Kidney (tissue), 13 donors: ENCODE measurements at regions not wholly inside any gene's neighbourhood (a gene's known extent, or its start where the extent isn't known, plus 50 kb on each side); places are given as distances from the start of the nearest gene placed in this dataset.

ENCODE experiments used
- DNase-seq, 5 donors: peaks; one replicate each; pipeline ENCODE4 v3.0.0-alpha.2; 2013 to 2020
- FAIRE-seq: peaks from 2 replicates; lab custom pipeline; 2012; peaks lifted over from hg19 to GRCh38; lab: Jason Lieb, UNC
- H3K27ac ChIP-seq, 2 donors: one replicate each; pipeline ENCODE4 v1.7.0; 2013; ENCODE audit warnings: low read depth in 2 of 2, low read length in 2 of 2, inconsistent platforms in 1 of 2
- H3K27me3 ChIP-seq: one replicate; pipeline ENCODE4 v1.7.1; 2013; ENCODE audit warnings: low read length, inconsistent platforms; ENCODE audit not compliant: control insufficient read depth, insufficient read depth
- H3K36me3 ChIP-seq, 3 donors: one replicate each; pipeline versions ENCODE4 v1.7.0 to v1.7.1; 2013; ENCODE audit warnings: low read length in 3 of 3, control low read depth in 1 of 3, inconsistent platforms in 1 of 3; ENCODE audit not compliant: insufficient read depth in 3 of 3, control insufficient read depth in 2 of 3
- H3K4me1 ChIP-seq, 3 donors: one replicate each; pipeline versions ENCODE4 v1.7.0 to v1.7.1; 2013; ENCODE audit warnings: low read length in 3 of 3, inconsistent platforms in 1 of 3, low read depth in 1 of 3; ENCODE audit not compliant: control insufficient read depth in 2 of 3, insufficient read depth in 2 of 3
- H3K4me3 ChIP-seq, 3 donors: one replicate each; pipeline versions ENCODE4 v1.7.0 to v1.8.1; 2013; ENCODE audit warnings: low read length in 3 of 3, control low read depth in 1 of 3, inconsistent platforms in 1 of 3
- H3K9ac ChIP-seq, 3 donors: one replicate each; pipeline versions ENCODE4 v1.7.0 to v1.7.1; 2013; ENCODE audit warnings: low read length in 3 of 3, control low read depth in 1 of 3, inconsistent platforms in 1 of 3
- H3K9me3 ChIP-seq, 3 donors: one replicate each; pipeline versions ENCODE4 v1.7.0 to v1.7.1; 2013; ENCODE audit warnings: low read length in 3 of 3, control low read depth in 1 of 3, inconsistent platforms in 1 of 3; ENCODE audit not compliant: control insufficient read depth in 2 of 3, insufficient read depth in 1 of 3
- CTCF ChIP-seq: IDR thresholded peaks from 3 replicates; pipeline ENCODE4 v1.5.1; 2012; ENCODE audit warnings: mild to moderate bottlenecking, moderate library complexity, borderline replicate concordance; ENCODE audit not compliant: insufficient read depth; ENCODE audit errors: extremely low read depth
- intact Hi-C: fragments of 100-400 bp; cut with DNase I; formaldehyde crosslinking; loops from one replicate; pipeline ENCODE4 v1.11.1; 2022
- donor health status: control.
- donor health status: control.
- donor health status: control.
- donor health status: control.
- donor health status: control.
- donor health status: DM: yes; HTN: yes; CAD: no.
- donor health status: Normal renal cell carcinoma (clear cell type).

GRCh38 chr5:135211791-135212190 lies 177.8 kb upstream of the PITX1 start:
- no peaks in the 10 kb centered on the region for H3K27me3 ChIP-seq
- FAIRE-seq (no peak), DNase-seq (peak in 1 of 5 donors; percentile 23)
- intact Hi-C loops: no loop called here
- H3K4me3 ChIP-seq: no peak overlapping the region
- H3K27ac ChIP-seq: no peak overlapping the region
- no peak for TF ChIP-seq CTCF
- no peaks in the 10 kb centered on the region for H3K4me1 ChIP-seq
- H3K36me3 ChIP-seq: no peaks in the 10 kb centered on the region
- H3K9ac ChIP-seq: no peak overlapping the region
- H3K9me3 ChIP-seq: no peaks in the 10 kb centered on the region

GRCh38 chr5:135211083-135211790 lies 177.2 kb upstream of the PITX1 start:
- Histone ChIP-seq H3K27me3 (no peaks in the 10 kb centered on the region), H3K27ac (no peak overlapping the region), H3K4me3 (no peak overlapping the region), H3K36me3 (no peaks in the 10 kb centered on the region), H3K4me1 (no peaks in the 10 kb centered on the region), H3K9ac (no peak overlapping the region), H3K9me3 (no peaks in the 10 kb centered on the region)
- intact Hi-C loops: no loop called here
- DNase-seq (peak in 1 of 5 donors; percentile 4), FAIRE-seq (no peak)
- TF ChIP-seq CTCF: no peak

- no peak overlapping the region for H3K27ac ChIP-seq
- intact Hi-C loops: no loop called here
- no peak for TF ChIP-seq CTCF
- no peaks in the 10 kb centered on the region for H3K36me3 ChIP-seq
- H3K27me3 ChIP-seq: no peaks in the 10 kb centered on the region
- H3K9ac ChIP-seq: no peak overlapping the region
- peak in 2 of 5 donors; percentile 10 to 54 for DNase-seq
- H3K4me3 ChIP-seq: no peak overlapping the region
- H3K9me3 ChIP-seq: no peaks in the 10 kb centered on the region
- FAIRE-seq: no peak
- H3K4me1 ChIP-seq: no peaks in the 10 kb centered on the region
Observed at GRCh38 chr5:135210286-135211055, 176.4 kb upstream of the PITX1 start.
